ENCODE measurements at regions not wholly inside any gene's neighbourhood (a gene's known extent, or its start where the extent isn't known, plus 50 kb on each side); places are given as distances from the start of the nearest gene placed in this dataset.

DNA sequence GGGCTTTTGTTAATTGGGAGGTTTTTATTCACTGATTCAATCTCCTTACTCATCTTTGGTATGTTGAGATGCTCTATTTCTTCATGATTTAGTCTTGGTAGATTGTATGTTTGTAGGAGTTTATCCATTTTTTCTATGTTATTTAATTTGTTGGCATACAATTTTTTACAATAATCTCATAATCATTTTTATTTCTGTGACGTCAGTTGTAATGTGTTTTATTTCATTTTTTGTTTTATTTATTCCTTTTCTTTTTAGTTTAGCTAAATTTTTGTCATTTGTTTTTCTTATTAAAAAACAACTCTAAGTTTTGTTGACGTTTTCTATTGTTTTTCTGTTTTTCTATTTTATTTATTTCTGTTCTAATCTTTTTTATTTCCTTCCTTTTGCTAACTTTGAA is 389.8 kb downstream of the HS3ST3B1 start:
- Histone ChIP-seq H2AFZ (ENCODE audit: low read length) (no peak overlapping the region), H3K4me2 (ENCODE audit: insufficient read depth, low read length) (no peak overlapping the region), H3K27ac (ENCODE audit: low read depth, low read length) (no peak overlapping the region), H4K20me1 (ENCODE audit: insufficient read depth, low read length) (no peaks in the 10 kb centered on the region), H3K79me2 (ENCODE audit: insufficient read depth, low read length) (no peaks in the 10 kb centered on the region), H3K36me3 (ENCODE audit: insufficient read depth, low read length) (no peaks in the 10 kb centered on the region), H3K9me3 (ENCODE audit: low read depth, low read length) (no peaks in the 10 kb centered on the region), H3K4me1 (ENCODE audit: insufficient read depth, low read length) (no peaks in the 10 kb centered on the region), H3K4me3 (ENCODE audit: insufficient read depth, low read length) (no peak overlapping the region), H3K27me3 (ENCODE audit: insufficient read depth, low read length) (no peaks in the 10 kb centered on the region)
- TF ChIP-seq, protein P1, sequence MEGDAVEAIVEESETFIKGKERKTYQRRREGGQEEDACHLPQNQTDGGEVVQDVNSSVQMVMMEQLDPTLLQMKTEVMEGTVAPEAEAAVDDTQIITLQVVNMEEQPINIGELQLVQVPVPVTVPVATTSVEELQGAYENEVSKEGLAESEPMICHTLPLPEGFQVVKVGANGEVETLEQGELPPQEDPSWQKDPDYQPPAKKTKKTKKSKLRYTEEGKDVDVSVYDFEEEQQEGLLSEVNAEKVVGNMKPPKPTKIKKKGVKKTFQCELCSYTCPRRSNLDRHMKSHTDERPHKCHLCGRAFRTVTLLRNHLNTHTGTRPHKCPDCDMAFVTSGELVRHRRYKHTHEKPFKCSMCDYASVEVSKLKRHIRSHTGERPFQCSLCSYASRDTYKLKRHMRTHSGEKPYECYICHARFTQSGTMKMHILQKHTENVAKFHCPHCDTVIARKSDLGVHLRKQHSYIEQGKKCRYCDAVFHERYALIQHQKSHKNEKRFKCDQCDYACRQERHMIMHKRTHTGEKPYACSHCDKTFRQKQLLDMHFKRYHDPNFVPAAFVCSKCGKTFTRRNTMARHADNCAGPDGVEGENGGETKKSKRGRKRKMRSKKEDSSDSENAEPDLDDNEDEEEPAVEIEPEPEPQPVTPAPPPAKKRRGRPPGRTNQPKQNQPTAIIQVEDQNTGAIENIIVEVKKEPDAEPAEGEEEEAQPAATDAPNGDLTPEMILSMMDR (IDR thresholded peaks at IDR 0.05; ENCODE audit: extremely low read depth, low read depth, low read length): no peak
- no peak for DNase-seq (ENCODE audit: insufficient read length, low spot score, missing footprints)

DNA sequence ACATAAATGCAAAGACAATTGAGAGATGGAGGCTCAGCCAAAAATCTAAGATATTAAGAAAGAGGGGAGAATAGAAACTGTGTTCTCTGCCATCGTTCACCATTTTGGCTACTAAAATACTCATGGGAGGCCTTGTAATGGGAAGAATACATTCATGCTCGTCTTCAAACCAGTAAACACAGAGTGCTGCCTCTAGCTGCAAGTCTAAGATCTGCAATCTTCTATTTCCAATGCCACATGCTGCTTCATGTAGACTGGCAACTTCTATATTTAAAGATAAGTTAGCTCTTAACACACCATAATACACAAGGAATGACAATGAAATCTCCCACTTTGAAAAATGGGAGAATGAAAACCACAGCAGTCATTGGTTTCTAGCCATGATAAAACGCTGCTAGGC is 387.3 kb downstream of the HS3ST3B1 start:
- Histone ChIP-seq H3K4me2 (ENCODE audit: insufficient read depth, low read length) (no peak overlapping the region), H3K79me2 (ENCODE audit: insufficient read depth, low read length) (no peaks in the 10 kb centered on the region), H4K20me1 (ENCODE audit: insufficient read depth, low read length) (no peaks in the 10 kb centered on the region), H2AFZ (ENCODE audit: low read length) (no peak overlapping the region), H3K27ac (ENCODE audit: low read depth, low read length) (no peak overlapping the region), H3K9me3 (ENCODE audit: low read depth, low read length) (no peaks in the 10 kb centered on the region), H3K36me3 (ENCODE audit: insufficient read depth, low read length) (no peaks in the 10 kb centered on the region), H3K27me3 (ENCODE audit: insufficient read depth, low read length) (peaks cover 2% of the 10 kb centered on the region), H3K4me3 (ENCODE audit: insufficient read depth, low read length) (no peak overlapping the region), H3K4me1 (ENCODE audit: insufficient read depth, low read length) (no peaks in the 10 kb centered on the region)
- TF ChIP-seq, protein P1 (IDR thresholded peaks at IDR 0.05; ENCODE audit: extremely low read depth, low read depth, low read length): peak; percentile 27
- no peak for DNase-seq (ENCODE audit: insufficient read length, low spot score, missing footprints)

DNA sequence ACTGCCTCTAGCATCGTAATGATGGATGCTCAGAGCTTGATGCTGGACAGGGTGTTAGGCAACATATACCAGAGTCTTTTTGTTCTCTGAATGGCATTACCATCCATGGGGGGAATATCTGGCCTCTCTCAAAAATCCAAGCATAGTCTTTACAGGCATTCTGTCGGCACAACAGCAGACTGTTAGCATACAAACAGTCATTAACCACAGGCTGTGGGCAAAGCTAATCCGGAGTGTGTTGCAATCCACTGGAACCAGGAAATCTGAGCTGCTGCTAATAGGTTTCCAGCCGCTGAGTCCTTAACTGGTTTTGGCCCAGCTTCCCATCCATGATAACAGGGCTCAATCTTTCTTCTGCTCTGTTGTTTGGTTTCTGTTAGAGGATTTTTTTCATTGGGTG is 371.9 kb downstream of the HS3ST3B1 start:
- H4K20me1 ChIP-seq (ENCODE audit: insufficient read depth, low read length): no peaks in the 10 kb centered on the region
- no peak overlapping the region for H3K4me2 ChIP-seq (ENCODE audit: insufficient read depth, low read length)

DNA sequence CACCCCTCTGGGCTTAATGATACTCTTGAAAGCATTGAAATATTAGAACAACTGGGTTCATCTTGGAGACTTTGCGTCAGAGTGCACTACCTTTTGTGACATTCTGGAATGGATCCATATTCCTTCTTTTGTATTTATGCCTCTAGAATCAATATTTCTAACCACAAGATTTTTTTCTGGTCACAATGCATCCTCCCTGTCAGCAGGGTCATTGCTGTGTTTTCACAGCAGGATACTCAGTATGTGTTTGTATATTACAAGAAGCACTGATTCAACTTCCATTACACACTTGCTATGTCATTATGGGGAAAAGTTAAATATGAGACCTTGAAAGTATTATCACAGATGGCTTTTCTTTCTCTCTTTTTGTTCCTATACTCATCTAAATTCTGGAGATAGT is 370.0 kb downstream of the HS3ST3B1 start:
- Histone ChIP-seq H2AFZ (ENCODE audit: low read length) (no peak overlapping the region), H3K79me2 (ENCODE audit: insufficient read depth, low read length) (no peaks in the 10 kb centered on the region), H3K36me3 (ENCODE audit: insufficient read depth, low read length) (no peaks in the 10 kb centered on the region), H4K20me1 (ENCODE audit: insufficient read depth, low read length) (no peaks in the 10 kb centered on the region), H3K27me3 (ENCODE audit: insufficient read depth, low read length) (peaks cover 12% of the 10 kb centered on the region), H3K4me3 (ENCODE audit: insufficient read depth, low read length) (no peak overlapping the region), H3K27ac (ENCODE audit: low read depth, low read length) (no peak overlapping the region), H3K4me1 (ENCODE audit: insufficient read depth, low read length) (no peaks in the 10 kb centered on the region), H3K4me2 (ENCODE audit: insufficient read depth, low read length) (no peak overlapping the region), H3K9me3 (ENCODE audit: low read depth, low read length) (no peaks in the 10 kb centered on the region)
- no peak for DNase-seq (ENCODE audit: insufficient read length, low spot score, missing footprints)
- TF ChIP-seq, protein P1 (IDR thresholded peaks at IDR 0.05; ENCODE audit: extremely low read depth, low read depth, low read length): no peak

More for the DNA sequence above, 371.9 kb downstream of the HS3ST3B1 start:
- TF ChIP-seq, protein P1 (IDR thresholded peaks at IDR 0.05; ENCODE audit: extremely low read depth, low read depth, low read length): no peak
- Histone ChIP-seq H3K4me3 (ENCODE audit: insufficient read depth, low read length) (no peak overlapping the region), H3K4me1 (ENCODE audit: insufficient read depth, low read length) (no peaks in the 10 kb centered on the region), H2AFZ (ENCODE audit: low read length) (no peak overlapping the region), H3K79me2 (ENCODE audit: insufficient read depth, low read length) (no peaks in the 10 kb centered on the region), H3K27ac (ENCODE audit: low read depth, low read length) (no peak overlapping the region), H3K27me3 (ENCODE audit: insufficient read depth, low read length) (peaks cover 12% of the 10 kb centered on the region), H3K9me3 (ENCODE audit: low read depth, low read length) (no peaks in the 10 kb centered on the region), H3K36me3 (ENCODE audit: insufficient read depth, low read length) (no peaks in the 10 kb centered on the region)
- DNase-seq (ENCODE audit: insufficient read length, low spot score, missing footprints): peak; percentile 66
